Tibial nerve (tissue), 4 donors: ENCODE measurements at regions not wholly inside any gene's neighbourhood (a gene's known extent, or its start where the extent isn't known, plus 50 kb on each side); places are given as distances from the start of the nearest gene placed in this dataset.

Experiments
- DNase-seq, 2 donors: peaks; one replicate each; pipeline ENCODE4 v3.0.0-alpha.2; 2019; ENCODE audit warnings: low spot score in 2 of 2
- H3K27ac ChIP-seq, 4 donors: fragments of 200-600 bp; sonication (generic) in 3 of 4; one replicate each; pipeline ENCODE4 v1.5.1; 2017 to 2019; ENCODE audit warnings: mild to moderate bottlenecking in 1 of 4
- H3K27me3 ChIP-seq, 2 donors: fragments of 200-600 bp; sonication (generic) in 1 of 2; one replicate each; pipeline versions ENCODE4 v1.5.1 to v1.6.0; 2017 to 2019
- H3K36me3 ChIP-seq, 3 donors: fragments of 200-600 bp; sonication (generic); one replicate each; pipeline ENCODE4 v1.5.1; 2018 to 2019
- H3K4me1 ChIP-seq, 4 donors: fragments of 200-600 bp; sonication (generic) in 3 of 4; one replicate each; pipeline ENCODE4 v1.5.1; 2017 to 2019
- H3K4me3 ChIP-seq, 4 donors: fragments of 200-600 bp; sonication (generic) in 3 of 4; one replicate each; pipeline ENCODE4 v1.5.1; 2017 to 2019; ENCODE audit warnings: mild to moderate bottlenecking in 1 of 4, moderate library complexity in 1 of 4
- H3K9me3 ChIP-seq, 4 donors: fragments of 200-600 bp; sonication (generic) in 3 of 4; one replicate each; pipeline ENCODE4 v1.5.1; 2017 to 2019
- CTCF ChIP-seq, 5 experiments: fragments of 200-600 bp in 3 of 5; fragments of 450-650 bp in 2 of 5; sonication (generic) in 3 of 5; IDR thresholded peaks; one replicate each; pipeline ENCODE4 v1.5.1; 2016 to 2019; ENCODE audit warnings: antibody characterized with exemption in 5 of 5, mild to moderate bottlenecking in 3 of 5, moderate library complexity in 2 of 5
- EP300 ChIP-seq, 2 donors: sonication (generic); formaldehyde crosslinking; IDR thresholded peaks; one replicate each; pipeline ENCODE4 v1.6.1; 2017; ENCODE audit warnings: antibody characterized with exemption in 2 of 2, mild to moderate bottlenecking in 1 of 2
- POLR2A ChIP-seq, 2 donors: fragments of 450-650 bp; IDR thresholded peaks; one replicate each; pipeline ENCODE4 v1.6.1; 2017; ENCODE audit warnings: antibody characterized with exemption in 2 of 2, mild to moderate bottlenecking in 2 of 2, moderate library complexity in 2 of 2
- WGBS, 2 donors: methylation state at CpG; one replicate each; pipeline ENCODE4 v1.1.5; 2018; 5-methylcytosine and 5-hydroxymethylcytosine counted together

GRCh38 chr14:24725311-24725710, 91.3 kb upstream of the GZMB start:
- TF ChIP-seq POLR2A (IDR thresholded peaks at IDR 0.05) (no peak), EP300 (IDR thresholded peaks at IDR 0.05) (no peak), CTCF (IDR thresholded peaks at IDR 0.05) (no peak)

GRCh38 chr14:24721775-24722174, 87.8 kb upstream of the GZMB start:
- WGBS, 2 donors = 63 to 70% methylated on average over 3 of the region's 3 CpGs

More at GRCh38 chr14:24725311-24725710, 91.3 kb upstream of the GZMB start:
- H3K4me3 ChIP-seq = no peak overlapping the region
- no peaks in the 10 kb centered on the region for H3K27me3 ChIP-seq
- H3K36me3 ChIP-seq = no peaks in the 10 kb centered on the region
- H3K27ac ChIP-seq = no peak overlapping the region
- no peaks in the 10 kb centered on the region for H3K9me3 ChIP-seq
- no peak for DNase-seq
- H3K4me1 ChIP-seq = no peaks in the 10 kb centered on the region
- 38 to 41% methylated on average over 3 of the region's 3 CpGs for WGBS, 2 donors

GRCh38 chr14:24715239-24715638, 81.2 kb upstream of the GZMB start:
- peaks cover 0 to 6% (median 0%) of the 10 kb centered on the region in 4 donors for H3K4me1 ChIP-seq
- H3K9me3 ChIP-seq = no peaks in the 10 kb centered on the region
- no peak overlapping the region for H3K4me3 ChIP-seq
- H3K27me3 ChIP-seq = no peaks in the 10 kb centered on the region
- H3K27ac ChIP-seq = no peak overlapping the region
- no peak for TF ChIP-seq CTCF (IDR thresholded peaks at IDR 0.05)
- TF ChIP-seq POLR2A (IDR thresholded peaks at IDR 0.05) = no peak
- no peak for TF ChIP-seq EP300 (IDR thresholded peaks at IDR 0.05)
- WGBS, 2 donors = 80 to 81% methylated on average over 2 of the region's 2 CpGs
- H3K36me3 ChIP-seq = no peaks in the 10 kb centered on the region
- DNase-seq = no peak

More at GRCh38 chr14:24721775-24722174, 87.8 kb upstream of the GZMB start:
- Histone ChIP-seq H3K27ac (no peak overlapping the region), H3K4me3 (no peak overlapping the region), H3K36me3 (no peaks in the 10 kb centered on the region), H3K27me3 (no peaks in the 10 kb centered on the region), H3K9me3 (no peaks in the 10 kb centered on the region), H3K4me1 (no peaks in the 10 kb centered on the region)
- TF ChIP-seq EP300 (IDR thresholded peaks at IDR 0.05) (no peak), CTCF (IDR thresholded peaks at IDR 0.05) (no peak), POLR2A (IDR thresholded peaks at IDR 0.05) (no peak)
- DNase-seq = no peak

GRCh38 chr14:24713404-24713803, 79.4 kb upstream of the GZMB start:
- no peaks in the 10 kb centered on the region for H3K27me3 ChIP-seq
- H3K36me3 ChIP-seq = no peaks in the 10 kb centered on the region
- DNase-seq = no peak
- WGBS, 2 donors = 83 to 86% methylated on average over 4 of the region's 4 CpGs
- peaks cover 0 to 6% (median 0%) of the 10 kb centered on the region in 4 donors for H3K4me1 ChIP-seq
- H3K4me3 ChIP-seq = no peak overlapping the region
- TF ChIP-seq EP300 (IDR thresholded peaks at IDR 0.05) (no peak), POLR2A (IDR thresholded peaks at IDR 0.05) (no peak), CTCF (IDR thresholded peaks at IDR 0.05) (no peak)
- H3K27ac ChIP-seq = no peak overlapping the region
- no peaks in the 10 kb centered on the region for H3K9me3 ChIP-seq

GRCh38 chr14:24712909-24713308, 78.9 kb upstream of the GZMB start:
- Histone ChIP-seq H3K27ac (no peak overlapping the region), H3K27me3 (no peaks in the 10 kb centered on the region), H3K4me3 (no peak overlapping the region), H3K4me1 (peaks cover 0 to 6% (median 0%) of the 10 kb centered on the region in 4 donors), H3K36me3 (no peaks in the 10 kb centered on the region), H3K9me3 (no peaks in the 10 kb centered on the region)
- no peak for DNase-seq
- no peak for TF ChIP-seq CTCF (IDR thresholded peaks at IDR 0.05)
- no peak for TF ChIP-seq EP300 (IDR thresholded peaks at IDR 0.05)
- TF ChIP-seq POLR2A (IDR thresholded peaks at IDR 0.05) = no peak
- 85 to 92% methylated on average over 6 of the region's 6 CpGs for WGBS, 2 donors
